GM12875 (cell line): ENCODE measurements at regions not wholly inside any gene's neighbourhood (a gene's known extent, or its start where the extent isn't known, plus 50 kb on each side); places are given as distances from the start of the nearest gene placed in this dataset.

ENCODE experiments used
- H3K4me3 ChIP-seq: one replicate; pipeline ENCODE4 v1.5.1; 2011; ENCODE audit warnings: low read depth, low read length, control low read depth
- TF ChIP-seq, protein P1 (sequence below): IDR thresholded peaks from 2 replicates; pipeline ENCODE4 v1.5.1; 2011; ENCODE audit warnings: low read depth, mild to moderate bottlenecking, control low read depth, inconsistent platforms, low read length, moderate library complexity, borderline replicate concordance; ENCODE audit not compliant: insufficient read depth

- TF ChIP-seq, protein P1, sequence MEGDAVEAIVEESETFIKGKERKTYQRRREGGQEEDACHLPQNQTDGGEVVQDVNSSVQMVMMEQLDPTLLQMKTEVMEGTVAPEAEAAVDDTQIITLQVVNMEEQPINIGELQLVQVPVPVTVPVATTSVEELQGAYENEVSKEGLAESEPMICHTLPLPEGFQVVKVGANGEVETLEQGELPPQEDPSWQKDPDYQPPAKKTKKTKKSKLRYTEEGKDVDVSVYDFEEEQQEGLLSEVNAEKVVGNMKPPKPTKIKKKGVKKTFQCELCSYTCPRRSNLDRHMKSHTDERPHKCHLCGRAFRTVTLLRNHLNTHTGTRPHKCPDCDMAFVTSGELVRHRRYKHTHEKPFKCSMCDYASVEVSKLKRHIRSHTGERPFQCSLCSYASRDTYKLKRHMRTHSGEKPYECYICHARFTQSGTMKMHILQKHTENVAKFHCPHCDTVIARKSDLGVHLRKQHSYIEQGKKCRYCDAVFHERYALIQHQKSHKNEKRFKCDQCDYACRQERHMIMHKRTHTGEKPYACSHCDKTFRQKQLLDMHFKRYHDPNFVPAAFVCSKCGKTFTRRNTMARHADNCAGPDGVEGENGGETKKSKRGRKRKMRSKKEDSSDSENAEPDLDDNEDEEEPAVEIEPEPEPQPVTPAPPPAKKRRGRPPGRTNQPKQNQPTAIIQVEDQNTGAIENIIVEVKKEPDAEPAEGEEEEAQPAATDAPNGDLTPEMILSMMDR: no peak
- no peak overlapping the region for H3K4me3 ChIP-seq
These were observed 52.8 kb downstream of the FAM43A start for GRCh38 chr3:194738254-194739093.

- TF ChIP-seq, protein P1: no peak
- H3K4me3 ChIP-seq: no peak overlapping the region
These were observed 54.0 kb downstream of the FAM43A start for GRCh38 chr3:194739498-194740284.

DNA sequence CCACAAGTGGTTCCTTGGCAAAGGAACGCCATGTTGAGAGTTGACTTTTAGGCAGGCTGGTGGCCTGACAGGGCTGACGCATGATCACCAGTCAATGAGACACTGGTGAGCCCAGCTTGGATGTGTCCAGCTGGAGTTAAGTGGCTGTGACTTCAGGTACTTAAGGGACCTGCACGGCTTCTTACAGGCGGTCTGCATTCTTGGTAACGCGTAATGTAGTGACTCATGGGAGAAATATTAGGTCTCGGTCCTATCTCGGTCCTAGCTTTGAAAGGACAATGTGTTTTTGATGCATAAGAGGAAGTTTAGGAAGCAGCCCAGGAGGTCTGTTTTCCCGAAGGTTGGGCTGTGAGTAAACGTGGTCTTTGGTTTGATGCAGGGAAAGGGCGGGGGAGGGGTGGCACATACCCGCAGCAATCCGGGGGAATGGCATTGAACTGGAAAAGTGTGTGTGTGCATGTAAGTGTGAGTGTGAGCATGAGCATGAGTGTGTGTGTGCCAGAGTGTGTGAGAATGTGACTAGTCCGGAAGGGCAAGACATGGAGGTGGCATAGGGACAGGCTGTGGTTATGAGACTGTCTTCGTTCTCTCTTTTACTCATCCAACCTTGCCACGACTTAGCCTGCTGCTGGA is 55.3 kb downstream of the FAM43A start:
- TF ChIP-seq, protein P1: no peak

DNA sequence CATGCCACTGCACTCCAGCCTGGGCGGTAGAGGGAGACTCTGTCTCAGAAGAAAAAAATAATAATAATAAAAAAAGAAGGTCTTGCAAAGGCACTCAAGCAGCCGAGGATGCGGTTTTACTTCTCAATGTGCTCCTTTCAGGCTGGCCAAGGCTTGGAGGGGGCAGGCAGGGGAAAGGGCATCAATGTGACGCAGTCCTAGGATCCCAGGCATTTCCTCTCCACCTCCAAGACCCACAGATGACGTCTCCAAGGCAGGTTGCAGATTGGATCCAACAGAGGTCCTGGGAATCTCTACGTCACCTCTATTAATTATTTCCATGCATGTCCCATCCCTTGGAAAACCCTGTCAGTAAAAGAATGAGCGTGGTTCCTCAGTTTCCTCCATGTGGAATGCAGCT is 56.2 kb downstream of the FAM43A start:
- TF ChIP-seq, protein P1: no peak
- no peak overlapping the region for H3K4me3 ChIP-seq

More for the DNA sequence above, 55.3 kb downstream of the FAM43A start:
- H3K4me3 ChIP-seq: no peak overlapping the region

DNA sequence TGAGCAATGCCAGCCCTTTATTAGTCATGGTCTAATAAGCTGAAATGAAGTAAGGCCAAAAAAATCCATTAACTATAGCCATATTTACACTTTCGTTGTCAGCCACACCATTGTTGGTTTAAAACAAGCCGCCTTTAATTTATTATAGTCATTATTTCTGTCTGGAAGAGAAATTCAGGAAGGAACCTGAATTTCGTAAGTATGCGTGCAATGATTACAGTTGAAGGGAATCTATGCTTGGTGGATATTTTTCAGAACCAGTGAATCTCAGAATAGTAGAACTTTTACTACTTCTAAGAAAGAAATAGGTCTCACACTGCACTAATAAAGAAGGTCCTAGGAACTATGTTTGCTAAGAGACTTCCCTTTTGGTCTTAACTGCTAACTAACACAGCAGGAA is 59.1 kb downstream of the FAM43A start:
- TF ChIP-seq, protein P1: no peak
- no peak overlapping the region for H3K4me3 ChIP-seq

DNA sequence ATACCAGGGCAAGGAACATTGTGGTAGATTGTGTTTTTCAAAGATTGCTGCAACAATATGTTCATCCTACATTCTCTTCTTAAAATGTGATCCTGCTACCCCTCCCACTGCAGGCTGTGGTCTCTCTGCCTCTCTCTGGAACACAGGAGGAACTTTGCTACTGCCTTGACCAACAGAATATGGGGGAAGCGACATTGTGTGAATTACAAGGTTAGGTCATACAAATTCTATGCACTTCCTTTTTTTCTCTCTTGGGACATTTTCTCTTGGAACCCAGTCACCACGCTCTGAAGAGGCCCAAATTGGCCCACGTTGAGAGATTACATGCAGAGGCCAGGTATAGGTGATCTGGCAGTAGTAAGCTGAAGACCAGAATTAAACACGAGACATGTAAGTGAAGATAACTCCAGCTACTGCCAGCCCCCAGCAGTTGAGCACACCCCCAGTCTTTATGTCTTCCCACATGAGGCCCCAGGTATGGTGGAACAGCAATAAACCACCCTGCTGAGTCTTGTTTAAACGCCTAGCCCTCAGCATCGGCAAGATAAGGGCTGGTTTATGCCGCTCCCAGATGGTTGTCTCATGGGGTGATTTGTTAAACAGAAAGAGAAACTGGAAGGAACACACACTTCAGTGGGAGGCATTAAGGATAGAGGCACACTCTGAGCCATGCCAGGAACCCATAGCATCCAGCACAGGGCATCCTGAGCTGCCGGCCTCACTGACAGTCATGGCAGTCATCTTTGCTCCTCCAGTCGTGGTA is 59.9 kb downstream of the FAM43A start:
- TF ChIP-seq, protein P1: no peak
- H3K4me3 ChIP-seq: no peak overlapping the region
